H9 (cell line): ENCODE measurements at regions not wholly inside any gene's neighbourhood (a gene's known extent, or its start where the extent isn't known, plus 50 kb on each side); places are given as distances from the start of the nearest gene placed in this dataset.

Experiments
- DNase-seq: peaks from one replicate; pipeline ENCODE4 v3.0.0-alpha.2; 2017
- H2AFZ ChIP-seq: one replicate; pipeline ENCODE4 v1.6.1; 2013; ENCODE audit warnings: mild to moderate bottlenecking, low read length, control low read depth, moderate library complexity
- H2AK5ac ChIP-seq: 2 replicates; pipeline ENCODE4 v1.6.1; 2013; ENCODE audit warnings: low read length, control low read depth, mixed read lengths; ENCODE audit not compliant: insufficient read length
- H2BK120ac ChIP-seq: one replicate; pipeline ENCODE4 v1.6.1; 2013; ENCODE audit warnings: low read depth, mild to moderate bottlenecking, low read length, control low read depth, inconsistent platforms; ENCODE audit not compliant: poor library complexity, severe bottlenecking
- H2BK12ac ChIP-seq: 2 replicates; pipeline ENCODE4 v1.6.1; 2013; ENCODE audit warnings: low read length, control low read depth, mixed read lengths, low read depth; ENCODE audit not compliant: insufficient read length
- H2BK15ac ChIP-seq: 2 replicates; pipeline ENCODE4 v1.6.1; 2013; ENCODE audit warnings: low read depth, low read length, control low read depth
- H2BK20ac ChIP-seq: one replicate; pipeline ENCODE4 v1.6.1; 2013; ENCODE audit warnings: low read depth, mild to moderate bottlenecking, low read length, control low read depth, inconsistent platforms; ENCODE audit not compliant: poor library complexity, severe bottlenecking
- H2BK5ac ChIP-seq: 2 replicates; pipeline ENCODE4 v1.6.1; 2013; ENCODE audit warnings: low read length, control low read depth, mixed read lengths; ENCODE audit not compliant: insufficient read length
- H3K14ac ChIP-seq: 2 replicates; pipeline ENCODE4 v1.6.1; 2013; ENCODE audit warnings: low read length, control low read depth; ENCODE audit not compliant: insufficient read depth
- H3K18ac ChIP-seq: 2 replicates; pipeline ENCODE4 v1.6.1; 2013; ENCODE audit warnings: low read depth, mild to moderate bottlenecking, mixed read lengths, low read length, control low read depth; ENCODE audit not compliant: insufficient read length
- H3K23ac ChIP-seq: 2 replicates; pipeline ENCODE4 v1.6.1; 2013; ENCODE audit warnings: low read length, control low read depth, mixed read lengths, low read depth; ENCODE audit not compliant: insufficient read length
- H3K23me2 ChIP-seq: 2 replicates; pipeline ENCODE4 v1.6.1; 2013; ENCODE audit warnings: low read depth, mild to moderate bottlenecking, mixed read lengths, low read length, control low read depth; ENCODE audit not compliant: insufficient read length, poor library complexity, severe bottlenecking
- H3K27ac ChIP-seq: 2 replicates; pipeline ENCODE4 v1.5.1; 2013; ENCODE audit warnings: low read length, control low read depth, mixed read lengths, low read depth; ENCODE audit not compliant: insufficient read length
- H3K27me3 ChIP-seq: 2 replicates; pipeline ENCODE4 v1.6.1; 2013; ENCODE audit warnings: low read length, control low read depth, inconsistent platforms; ENCODE audit not compliant: insufficient read depth
- H3K4ac ChIP-seq: 2 replicates; pipeline ENCODE4 v1.6.1; 2013; ENCODE audit warnings: low read depth, mild to moderate bottlenecking, control low read depth, inconsistent platforms, low read length, moderate library complexity
- H3K4me1 ChIP-seq: 2 replicates; pipeline ENCODE4 v1.6.1; 2013; ENCODE audit warnings: low read length, control low read depth, inconsistent platforms; ENCODE audit not compliant: insufficient read depth
- H3K4me2 ChIP-seq: 2 replicates; pipeline ENCODE4 v1.6.1; 2013; ENCODE audit warnings: low read length, control low read depth, mixed read lengths; ENCODE audit not compliant: insufficient read length, insufficient read depth
- H3K56ac ChIP-seq: 2 replicates; pipeline ENCODE4 v1.6.1; 2013; ENCODE audit warnings: low read depth, mild to moderate bottlenecking, mixed read lengths, low read length, control low read depth; ENCODE audit not compliant: insufficient read length
- H3K79me1 ChIP-seq: 2 replicates; pipeline ENCODE4 v1.6.1; 2013; ENCODE audit warnings: low read depth, mild to moderate bottlenecking, moderate library complexity, low read length, control low read depth, inconsistent platforms; ENCODE audit not compliant: insufficient read depth, poor library complexity, severe bottlenecking
- H3K79me2 ChIP-seq: 2 replicates; pipeline ENCODE4 v1.6.1; 2013; ENCODE audit warnings: low read length, control low read depth, inconsistent platforms; ENCODE audit not compliant: insufficient read depth
- H3K9ac ChIP-seq: 2 replicates; pipeline ENCODE4 v1.6.1; 2013; ENCODE audit warnings: low read length, control low read depth, mixed read lengths; ENCODE audit not compliant: insufficient read length; ENCODE audit errors: extremely low read depth
- H3K9me3 ChIP-seq: one replicate; pipeline ENCODE4 v1.6.1; 2013; ENCODE audit warnings: low read depth, low read length, inconsistent platforms; ENCODE audit not compliant: control insufficient read depth
- H3T11ph ChIP-seq: one replicate; pipeline ENCODE4 v1.6.1; 2013; ENCODE audit warnings: mild to moderate bottlenecking, low read length, control low read depth, inconsistent platforms
- H4K20me1 ChIP-seq: one replicate; pipeline ENCODE4 v1.6.1; 2013; ENCODE audit not compliant: control insufficient read depth, insufficient read length, insufficient read depth
- H4K5ac ChIP-seq: 2 replicates; pipeline ENCODE4 v1.6.1; 2013; ENCODE audit warnings: low read depth, mild to moderate bottlenecking, mixed read lengths, low read length, control low read depth; ENCODE audit not compliant: insufficient read length
- H4K8ac ChIP-seq: replicated peaks from 2 replicates; pipeline ENCODE4 v1.6.1; 2013; ENCODE audit warnings: low read length, control low read depth, mixed read lengths, low read depth; ENCODE audit not compliant: insufficient read length
- H4K91ac ChIP-seq: 2 replicates; pipeline ENCODE4 v1.6.1; 2013; ENCODE audit warnings: low read depth, mild to moderate bottlenecking, moderate library complexity, mixed read lengths, low read length, control low read depth; ENCODE audit not compliant: insufficient read length
- H3K27ac Mint-ChIP-seq, 3 experiments: 2 replicates in 2 of 3; 3 replicates in 1 of 3; pipeline ENCODE4 v1.8.0; 2020 to 2021; ENCODE audit warnings: mixed read lengths in 3 of 3, mild to moderate bottlenecking in 1 of 3, moderate library complexity in 1 of 3
- H3K27me3 Mint-ChIP-seq: 2 replicates; pipeline ENCODE4 v1.8.0; 2021; ENCODE audit warnings: low read depth, mild to moderate bottlenecking, moderate library complexity, mixed read lengths
- H3K36me3 Mint-ChIP-seq, 3 experiments: 2 replicates in 2 of 3; 3 replicates in 1 of 3; pipeline ENCODE4 v1.8.0; 2020 to 2021; ENCODE audit warnings: low read depth in 3 of 3, mixed read lengths in 3 of 3; ENCODE audit not compliant: insufficient read depth in 1 of 3
- H3K4me1 Mint-ChIP-seq, 2 experiments: 2 replicates each; pipeline ENCODE4 v1.8.0; 2020; ENCODE audit warnings: mixed read lengths in 2 of 2
- H3K4me3 Mint-ChIP-seq, 2 experiments: 2 replicates in 1 of 2; 3 replicates in 1 of 2; pipeline ENCODE4 v1.8.0; 2020 to 2021; ENCODE audit warnings: mild to moderate bottlenecking in 2 of 2, mixed read lengths in 2 of 2, moderate library complexity in 1 of 2
- H3K9me3 Mint-ChIP-seq, 2 experiments: 2 replicates in 1 of 2; 3 replicates in 1 of 2; pipeline ENCODE4 v1.8.0; 2020; ENCODE audit warnings: mild to moderate bottlenecking in 2 of 2, mixed read lengths in 2 of 2, moderate library complexity in 1 of 2
- WGBS: extraction: QIAGEN DNeasy Blood & Tissue Kit; methylation state at CpG from one replicate; pipeline ENCODE4 v1.1.7; 2013; ENCODE audit warnings: missing lambda C conversion rate, low lambda C conversion rate, mixed read lengths; ENCODE audit not compliant: insufficient read length; ENCODE audit errors: extremely low coverage; 5-methylcytosine and 5-hydroxymethylcytosine counted together
- TF ChIP-seq, protein P1 (sequence below): fragments of 200-600 bp; sonication (generic); conservative IDR thresholded peaks from 3 replicates; pipeline ENCODE4 v1.8.0; 2021; ENCODE audit warnings: antibody characterized with exemption, mild to moderate bottlenecking

DNA sequence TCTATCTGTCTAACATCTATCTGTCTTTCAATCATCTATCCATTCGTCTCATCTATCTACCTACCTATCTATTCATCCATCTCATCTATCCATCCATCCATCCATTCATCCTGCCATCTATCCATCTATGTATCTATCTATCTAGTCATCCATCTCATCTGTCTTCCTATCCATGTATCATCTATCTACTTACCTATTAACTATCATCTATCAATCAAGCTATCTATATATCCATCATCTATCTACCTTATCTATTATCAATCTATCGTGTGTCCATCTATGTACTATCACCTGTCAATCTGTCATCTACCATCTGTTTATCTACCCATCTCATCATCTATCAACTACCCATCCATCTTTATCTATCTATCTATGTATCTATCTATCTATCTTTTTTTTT is 217.7 kb downstream of the CRLF2 start:
- no peak for DNase-seq
- Mint-ChIP-seq H3K36me3 (peaks cover 9 to 24% (median 9%) of the 10 kb centered on the region in 3 experiments), H3K27ac (no peak overlapping the region), H3K4me1 (peaks cover 10 to 15% of the 10 kb centered on the region in 2 experiments), H3K27me3 (peaks cover 25% of the 10 kb centered on the region), H3K9me3 (peaks cover 9 to 15% of the 10 kb centered on the region in 2 experiments), H3K4me3 (no peak overlapping the region)
- Histone ChIP-seq H3K14ac (no peak overlapping the region), H4K91ac (no peak overlapping the region), H3K79me2 (no peaks in the 10 kb centered on the region), H4K20me1 (no peaks in the 10 kb centered on the region), H3K4me1 (no peaks in the 10 kb centered on the region; the same call in 1 of the 2 replicates), H3K18ac (no peak overlapping the region), H3K4me2 (no peak overlapping the region), H3K4ac (no peak overlapping the region), H3K9ac (no peak overlapping the region), H3K9me3 (no peaks in the 10 kb centered on the region), H2BK120ac (no peak overlapping the region), H3K56ac (no peak overlapping the region), H2AFZ (no peak overlapping the region), H2BK15ac (no peak overlapping the region), H3K23me2 (no peaks in the 10 kb centered on the region), H3K23ac (no peak overlapping the region), H2AK5ac (no peak overlapping the region), H2BK20ac (no peak overlapping the region), H3K79me1 (no peaks in the 10 kb centered on the region), H2BK5ac (no peak overlapping the region), H2BK12ac (no peak overlapping the region), H4K5ac (no peak overlapping the region), H3K27ac (no peak overlapping the region), H4K8ac (no peak overlapping the region), H3K27me3 (no peaks in the 10 kb centered on the region), H3T11ph (no peak overlapping the region)
- WGBS = 100% methylated on average over 2 of the region's 2 CpGs
- TF ChIP-seq, protein P1, sequence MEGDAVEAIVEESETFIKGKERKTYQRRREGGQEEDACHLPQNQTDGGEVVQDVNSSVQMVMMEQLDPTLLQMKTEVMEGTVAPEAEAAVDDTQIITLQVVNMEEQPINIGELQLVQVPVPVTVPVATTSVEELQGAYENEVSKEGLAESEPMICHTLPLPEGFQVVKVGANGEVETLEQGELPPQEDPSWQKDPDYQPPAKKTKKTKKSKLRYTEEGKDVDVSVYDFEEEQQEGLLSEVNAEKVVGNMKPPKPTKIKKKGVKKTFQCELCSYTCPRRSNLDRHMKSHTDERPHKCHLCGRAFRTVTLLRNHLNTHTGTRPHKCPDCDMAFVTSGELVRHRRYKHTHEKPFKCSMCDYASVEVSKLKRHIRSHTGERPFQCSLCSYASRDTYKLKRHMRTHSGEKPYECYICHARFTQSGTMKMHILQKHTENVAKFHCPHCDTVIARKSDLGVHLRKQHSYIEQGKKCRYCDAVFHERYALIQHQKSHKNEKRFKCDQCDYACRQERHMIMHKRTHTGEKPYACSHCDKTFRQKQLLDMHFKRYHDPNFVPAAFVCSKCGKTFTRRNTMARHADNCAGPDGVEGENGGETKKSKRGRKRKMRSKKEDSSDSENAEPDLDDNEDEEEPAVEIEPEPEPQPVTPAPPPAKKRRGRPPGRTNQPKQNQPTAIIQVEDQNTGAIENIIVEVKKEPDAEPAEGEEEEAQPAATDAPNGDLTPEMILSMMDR = no peak
